Esophagus squamous epithelium (tissue), 4 donors: ENCODE measurements at regions not wholly inside any gene's neighbourhood (a gene's known extent, or its start where the extent isn't known, plus 50 kb on each side); places are given as distances from the start of the nearest gene placed in this dataset.

Experiments used
- POLR2A ChIP-seq, 4 donors: fragments of 450-650 bp; IDR thresholded peaks; one replicate each; pipeline ENCODE4 v1.6.1; 2017; ENCODE audit warnings: antibody characterized with exemption in 4 of 4, mild to moderate bottlenecking in 4 of 4, moderate library complexity in 3 of 4
- TF ChIP-seq, protein P1 (sequence below), 6 experiments: fragments of 450-650 bp in 4 of 6; fragments of 200-600 bp in 2 of 6; sonication (generic) in 2 of 6; IDR thresholded peaks; one replicate each; pipeline ENCODE4 v1.5.1; 2016 to 2019; ENCODE audit warnings: antibody characterized with exemption in 6 of 6, mild to moderate bottlenecking in 4 of 6, moderate library complexity in 4 of 6

DNA sequence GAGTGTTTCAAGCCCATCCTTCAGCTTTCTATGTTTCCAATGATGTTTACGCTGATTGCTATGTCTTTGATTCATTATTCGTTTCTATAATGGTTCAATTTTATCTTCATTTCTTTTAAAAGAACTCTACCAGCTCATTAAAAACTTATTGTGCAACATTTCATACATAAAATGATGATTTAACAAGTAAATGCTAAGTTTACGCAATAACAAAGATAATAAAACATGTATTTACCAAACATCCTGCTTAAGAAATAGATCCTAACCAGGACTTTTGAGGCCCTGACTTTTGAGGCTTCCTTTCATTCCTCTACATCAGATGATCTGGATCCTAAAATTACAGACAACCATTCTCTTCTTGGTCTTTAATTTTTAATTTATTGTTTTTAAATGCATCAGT is 86.5 kb upstream of the DLGAP1 start:
- TF ChIP-seq, protein P1, sequence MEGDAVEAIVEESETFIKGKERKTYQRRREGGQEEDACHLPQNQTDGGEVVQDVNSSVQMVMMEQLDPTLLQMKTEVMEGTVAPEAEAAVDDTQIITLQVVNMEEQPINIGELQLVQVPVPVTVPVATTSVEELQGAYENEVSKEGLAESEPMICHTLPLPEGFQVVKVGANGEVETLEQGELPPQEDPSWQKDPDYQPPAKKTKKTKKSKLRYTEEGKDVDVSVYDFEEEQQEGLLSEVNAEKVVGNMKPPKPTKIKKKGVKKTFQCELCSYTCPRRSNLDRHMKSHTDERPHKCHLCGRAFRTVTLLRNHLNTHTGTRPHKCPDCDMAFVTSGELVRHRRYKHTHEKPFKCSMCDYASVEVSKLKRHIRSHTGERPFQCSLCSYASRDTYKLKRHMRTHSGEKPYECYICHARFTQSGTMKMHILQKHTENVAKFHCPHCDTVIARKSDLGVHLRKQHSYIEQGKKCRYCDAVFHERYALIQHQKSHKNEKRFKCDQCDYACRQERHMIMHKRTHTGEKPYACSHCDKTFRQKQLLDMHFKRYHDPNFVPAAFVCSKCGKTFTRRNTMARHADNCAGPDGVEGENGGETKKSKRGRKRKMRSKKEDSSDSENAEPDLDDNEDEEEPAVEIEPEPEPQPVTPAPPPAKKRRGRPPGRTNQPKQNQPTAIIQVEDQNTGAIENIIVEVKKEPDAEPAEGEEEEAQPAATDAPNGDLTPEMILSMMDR (IDR thresholded peaks at IDR 0.05): no peak
- no peak for TF ChIP-seq POLR2A (IDR thresholded peaks at IDR 0.05)
